HG03039 (cell line): ENCODE measurements at regions not wholly inside any gene's neighbourhood (a gene's known extent, or its start where the extent isn't known, plus 50 kb on each side); places are given as distances from the start of the nearest gene placed in this dataset.

ENCODE experiments used
- ATAC-seq: cut with Tn5 transposase; IDR thresholded peaks from one replicate; pipeline ENCODE4 v1.9.1; 2021; ENCODE audit warnings: mild to moderate bottlenecking, moderate library complexity; ENCODE audit not compliant: unreplicated experiment

DNA sequence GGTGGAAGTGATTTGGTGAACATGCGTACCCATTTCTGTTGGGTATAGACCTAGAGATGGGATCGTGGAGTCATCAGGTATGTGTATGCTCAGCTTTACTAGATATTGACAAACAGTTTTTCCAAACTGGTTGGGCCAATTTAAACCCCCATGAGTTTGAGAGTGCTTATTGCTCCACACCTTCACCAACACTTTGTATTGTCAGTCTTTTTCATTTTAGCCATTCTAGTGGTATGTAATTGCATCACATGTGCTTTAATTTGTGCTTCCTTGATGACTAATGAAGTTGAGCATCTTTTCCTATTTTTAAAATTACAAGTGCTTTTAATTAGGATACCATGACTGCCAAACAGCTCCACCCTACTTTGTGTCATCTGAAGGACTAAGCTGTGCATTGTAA is 158.9 kb upstream of the AKIRIN2 start:
- no peak for ATAC-seq

DNA sequence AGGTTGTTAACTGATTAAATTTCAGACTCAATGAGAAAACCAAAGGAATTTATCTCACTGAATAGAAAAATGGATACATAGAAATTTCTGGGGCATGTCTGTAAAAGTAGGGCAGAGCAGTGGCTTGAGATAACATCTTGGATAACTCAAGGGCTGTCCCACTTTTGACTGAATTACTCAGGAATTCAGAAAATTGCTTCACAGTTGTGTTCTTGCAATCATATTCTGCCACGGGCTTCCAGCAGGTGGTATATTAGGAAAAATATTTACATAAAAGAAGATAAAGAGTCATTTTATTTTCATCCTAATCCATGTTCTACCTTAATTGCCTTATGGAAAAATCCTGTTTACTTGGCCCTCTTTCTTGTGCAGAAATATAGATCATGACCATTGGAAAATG is 156.4 kb upstream of the AKIRIN2 start:
- no peak for ATAC-seq

DNA sequence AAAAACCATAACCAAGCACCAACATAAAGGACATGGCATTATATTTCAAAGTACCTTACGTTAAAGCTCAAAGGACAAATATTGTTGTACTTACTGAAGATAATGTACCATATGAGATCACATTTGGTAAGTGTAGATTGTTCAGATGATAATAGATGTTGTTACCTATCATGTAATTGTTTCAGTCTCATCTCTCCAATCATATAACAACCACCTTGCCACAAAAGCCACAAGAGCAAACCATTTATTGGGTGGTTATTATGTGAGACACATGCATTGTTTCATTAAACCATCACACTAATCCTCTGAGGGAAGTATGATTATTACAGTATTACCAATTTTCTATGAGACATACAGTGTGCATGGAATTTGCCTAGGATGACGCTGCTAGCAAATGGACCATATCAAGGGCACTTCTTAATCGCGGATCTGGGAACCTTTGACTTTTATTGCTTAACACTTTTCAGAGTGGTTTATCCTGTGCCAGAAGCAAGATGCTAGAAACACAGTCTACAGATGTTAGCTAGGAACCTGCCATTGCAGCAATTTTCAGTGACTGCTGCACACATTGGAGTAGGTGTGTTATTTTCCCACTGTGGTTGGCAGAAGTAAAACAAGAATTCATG is 149.8 kb upstream of the AKIRIN2 start:
- ATAC-seq = no peak

DNA sequence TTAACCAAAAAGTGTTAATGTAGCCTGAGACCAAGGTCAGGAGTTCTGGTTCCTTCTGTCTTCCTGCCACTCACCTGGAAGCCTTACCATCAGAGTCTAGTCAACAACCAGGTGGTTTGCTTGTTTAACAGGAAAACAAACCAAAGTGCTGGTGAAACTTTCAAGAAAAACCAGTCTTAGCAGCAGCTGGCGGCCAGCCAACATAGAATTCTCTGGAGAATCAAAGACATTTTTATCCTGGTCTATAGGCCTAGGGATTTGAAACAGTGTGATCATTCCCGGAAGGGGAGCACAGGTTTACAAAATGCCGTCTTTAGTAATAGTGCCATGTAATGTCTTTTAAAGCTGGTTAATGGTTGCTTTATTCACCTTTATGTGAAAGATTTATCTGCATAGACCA is 146.6 kb upstream of the AKIRIN2 start:
- no peak for ATAC-seq

DNA sequence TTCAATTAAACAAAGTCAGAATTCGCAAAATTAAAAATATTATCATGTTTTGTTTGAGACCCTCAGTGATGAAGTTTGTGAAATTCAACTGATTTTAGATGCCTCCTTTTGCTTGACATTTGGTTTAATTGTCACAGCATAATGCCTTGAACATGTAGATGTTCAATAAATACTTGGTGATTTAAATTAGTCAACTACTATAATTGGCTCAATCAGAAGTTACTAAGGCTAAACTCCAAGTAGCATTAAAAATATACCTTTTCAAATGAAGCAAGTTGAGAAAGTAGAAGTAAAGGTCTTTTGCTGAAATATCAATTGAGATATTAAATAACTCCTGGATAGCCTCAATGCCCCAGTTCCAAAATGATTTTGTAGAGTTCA is 145.8 kb upstream of the AKIRIN2 start:
- no peak for ATAC-seq

DNA sequence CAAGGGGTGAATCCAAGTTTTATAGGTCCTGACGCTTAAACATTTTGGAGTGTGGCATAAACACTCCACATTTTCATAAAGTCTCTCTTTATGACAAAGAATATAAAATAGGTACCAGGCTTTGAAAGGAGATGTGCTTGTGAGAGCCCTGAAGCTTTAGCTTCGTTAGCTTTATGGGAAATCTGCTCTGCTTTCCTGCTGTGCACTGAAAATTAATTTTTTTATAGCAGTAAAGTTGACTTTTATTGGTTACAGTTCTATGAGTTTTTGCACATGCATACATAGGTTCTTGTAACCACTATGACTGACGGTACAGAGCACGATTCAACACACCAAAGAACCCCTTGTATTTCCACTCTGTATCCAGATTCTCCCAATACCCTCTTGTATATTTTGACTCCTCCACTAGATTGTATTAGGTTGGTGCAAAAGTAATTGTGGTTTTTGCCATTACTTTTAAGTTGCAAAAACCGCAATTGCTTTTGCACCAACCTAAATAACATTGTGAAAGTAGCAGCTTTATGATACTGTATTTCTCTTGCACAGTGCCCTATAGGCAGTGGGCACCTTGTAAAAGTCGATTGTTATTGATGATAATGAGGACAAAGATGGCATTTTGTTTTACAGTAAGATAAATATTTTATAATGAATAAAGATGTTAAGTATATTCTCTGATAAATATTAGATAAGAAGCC is 145.2 kb upstream of the AKIRIN2 start:
- ATAC-seq = no peak

DNA sequence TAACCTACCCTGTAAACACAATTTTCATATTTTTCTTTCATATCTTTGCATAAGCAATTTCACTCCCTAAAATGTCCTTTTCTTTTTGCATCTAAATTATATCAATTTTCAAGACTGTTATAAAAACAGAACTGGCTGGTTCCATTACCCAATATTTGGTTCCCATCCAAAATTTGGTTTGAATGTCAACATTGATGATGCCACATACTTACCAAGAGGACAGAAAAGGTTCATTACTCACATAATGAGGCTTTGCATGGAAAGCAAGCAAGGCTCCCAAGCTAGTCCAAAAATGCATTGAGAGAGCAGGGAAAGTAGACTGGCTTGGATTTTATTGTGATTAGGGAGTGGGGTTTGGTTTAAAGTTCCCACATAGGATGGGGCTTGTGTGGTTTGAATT is 144.4 kb upstream of the AKIRIN2 start:
- no peak for ATAC-seq

DNA sequence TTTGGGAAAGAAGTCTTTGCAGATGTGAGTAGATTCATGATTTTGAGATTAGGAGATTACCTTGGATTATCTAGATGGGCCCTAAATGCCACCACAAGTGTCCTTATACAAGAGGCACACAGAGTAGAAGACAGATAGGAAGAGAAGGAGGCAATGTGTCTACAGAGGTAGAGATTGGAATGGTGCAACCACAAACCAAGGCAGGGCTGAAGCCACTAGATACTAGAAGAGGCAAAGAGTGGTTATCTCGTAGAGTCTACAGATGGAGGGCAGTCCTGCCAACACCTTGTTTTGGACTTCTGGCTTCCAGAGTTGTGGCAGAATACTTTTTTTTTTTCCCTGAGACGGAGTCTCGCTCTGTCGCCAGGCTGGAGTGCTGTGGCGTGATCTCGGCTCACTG is 138.3 kb upstream of the AKIRIN2 start:
- no peak for ATAC-seq

DNA sequence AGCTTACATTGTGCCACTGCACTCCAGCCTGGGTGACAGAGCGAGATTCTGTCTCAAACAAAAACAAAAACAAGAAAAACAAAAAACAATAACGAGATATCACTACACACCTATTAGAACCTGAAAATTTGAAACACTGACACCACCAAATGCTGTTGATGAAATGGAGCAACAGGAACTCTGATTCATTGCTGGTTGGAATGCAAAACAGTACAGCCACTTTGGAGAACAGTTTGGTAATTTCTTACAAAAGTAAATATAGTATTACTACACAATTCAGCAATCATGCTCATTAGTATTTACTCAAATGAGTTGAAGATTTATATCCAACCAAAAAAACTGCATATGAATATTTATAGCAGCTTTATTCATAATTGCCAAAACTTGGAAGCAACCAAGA is 135.8 kb upstream of the AKIRIN2 start:
- no peak for ATAC-seq

DNA sequence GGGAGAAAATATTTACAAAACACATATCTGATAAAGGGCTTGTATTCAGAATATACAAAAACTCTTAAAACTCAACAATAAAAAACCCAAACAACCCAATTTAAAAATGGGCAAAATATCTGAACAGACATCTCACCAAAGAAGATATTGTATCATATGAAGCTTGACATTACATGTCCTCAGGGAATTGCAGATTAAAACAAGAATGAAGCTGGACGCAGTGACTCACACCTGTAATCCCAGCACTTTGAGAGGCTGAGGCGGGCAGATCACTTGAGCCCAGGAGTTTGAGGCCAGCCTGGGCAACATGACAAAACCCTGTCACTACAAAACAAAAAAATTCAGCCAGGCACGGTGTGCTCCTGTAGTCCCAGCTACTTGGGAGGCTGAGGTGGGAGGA is 135.4 kb upstream of the AKIRIN2 start:
- ATAC-seq = no peak

DNA sequence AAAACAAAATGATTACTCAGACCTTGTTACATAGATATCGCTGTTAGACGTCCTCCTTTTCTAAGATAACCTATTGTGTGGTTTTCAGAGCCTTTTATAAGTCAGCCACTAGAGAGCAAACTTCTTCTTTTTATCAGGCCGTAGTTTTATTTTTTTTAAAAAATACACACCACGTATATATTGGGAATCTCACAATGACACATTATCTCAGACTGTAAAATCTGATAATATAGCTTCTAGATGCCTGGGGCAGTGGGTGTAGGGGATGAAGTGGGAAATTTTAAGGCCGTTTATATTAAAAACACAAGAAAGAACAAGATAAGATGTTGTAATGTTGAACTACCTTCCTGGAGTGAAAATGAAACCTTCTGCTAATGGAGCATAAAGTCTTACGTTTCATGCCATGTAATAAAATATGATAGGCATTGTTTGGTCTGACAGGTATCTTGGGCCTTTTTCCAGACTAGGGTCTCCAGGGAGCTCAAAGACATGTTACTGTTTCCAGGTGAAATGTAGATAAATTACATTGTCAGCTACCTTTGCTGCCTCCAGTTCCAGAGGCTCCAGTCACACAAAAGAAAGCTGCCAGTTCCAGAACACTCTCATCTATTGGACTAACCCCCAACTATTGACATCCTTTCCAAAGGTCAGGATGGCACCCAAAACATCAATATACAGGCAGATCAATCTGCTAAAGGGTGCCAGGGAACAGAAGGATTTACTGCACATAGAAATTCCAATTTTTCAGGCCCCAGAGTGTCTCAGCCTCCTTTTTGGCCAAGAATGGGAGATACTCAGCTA is 130.2 kb upstream of the AKIRIN2 start:
- peak; percentile 53 for ATAC-seq

DNA sequence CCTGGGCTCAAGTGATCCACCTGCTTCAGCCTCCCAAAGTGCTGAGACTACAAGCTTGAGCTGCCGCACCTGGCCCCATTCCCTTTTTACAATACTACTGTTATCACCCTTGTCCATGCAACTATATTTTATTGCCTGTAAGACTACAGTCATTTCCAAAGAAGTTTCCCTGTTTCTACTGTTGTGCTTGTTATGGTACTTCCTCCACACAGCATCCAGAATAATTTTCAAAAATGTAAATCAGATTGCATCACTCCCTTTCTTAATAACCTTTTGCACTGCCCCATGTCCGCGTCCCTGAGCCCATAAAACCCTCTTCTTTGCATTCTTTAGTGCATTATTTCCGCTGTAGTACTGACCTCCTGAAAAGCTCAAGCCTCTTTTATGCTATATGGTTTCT is 128.9 kb upstream of the AKIRIN2 start:
- ATAC-seq = no peak

DNA sequence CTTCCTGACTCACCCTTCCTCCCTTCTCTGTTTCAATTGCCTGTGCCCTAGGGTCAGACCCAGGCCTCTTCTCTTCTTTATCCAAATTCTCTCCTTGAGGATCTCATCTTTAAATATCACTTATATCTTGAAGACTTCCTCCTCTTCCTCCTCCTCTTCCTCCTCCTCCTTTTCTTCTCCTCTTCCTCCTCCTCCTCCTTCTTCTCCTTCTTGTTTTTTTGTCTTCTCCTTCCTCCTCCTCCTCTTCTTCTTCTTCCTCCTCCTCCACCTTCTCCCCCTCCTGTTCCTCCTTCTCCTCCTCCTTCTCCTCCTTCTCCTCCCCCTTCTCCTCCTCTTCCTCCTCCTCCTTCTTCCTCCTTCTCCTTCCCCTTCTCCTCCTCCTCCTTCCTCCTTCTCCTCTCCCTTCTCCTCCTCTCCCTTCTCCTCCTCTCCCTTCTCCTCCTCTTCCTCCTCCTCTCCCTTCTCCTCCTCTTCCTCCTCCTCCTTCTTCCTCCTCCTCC is 127.6 kb upstream of the AKIRIN2 start:
- ATAC-seq = no peak

DNA sequence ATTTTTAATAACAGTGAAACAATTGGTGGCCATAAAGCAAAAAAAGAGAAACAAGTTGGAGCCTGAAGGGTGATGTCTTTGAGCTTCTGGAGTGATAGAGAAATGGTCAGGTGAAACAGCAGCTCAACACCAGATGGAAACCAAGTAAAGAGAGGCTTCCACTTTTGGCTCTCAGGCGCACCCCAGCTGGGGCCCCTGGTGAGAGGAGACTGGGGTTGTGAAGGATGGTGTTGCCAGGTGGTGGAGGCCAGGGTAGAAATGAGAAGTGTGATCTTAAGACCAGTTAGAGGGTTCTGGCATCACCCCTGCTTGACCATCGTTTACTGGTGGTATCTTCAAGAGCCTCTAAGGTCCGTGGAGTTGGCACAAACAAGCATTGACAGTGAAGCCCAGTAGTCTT is 126.0 kb upstream of the AKIRIN2 start:
- ATAC-seq = no peak

DNA sequence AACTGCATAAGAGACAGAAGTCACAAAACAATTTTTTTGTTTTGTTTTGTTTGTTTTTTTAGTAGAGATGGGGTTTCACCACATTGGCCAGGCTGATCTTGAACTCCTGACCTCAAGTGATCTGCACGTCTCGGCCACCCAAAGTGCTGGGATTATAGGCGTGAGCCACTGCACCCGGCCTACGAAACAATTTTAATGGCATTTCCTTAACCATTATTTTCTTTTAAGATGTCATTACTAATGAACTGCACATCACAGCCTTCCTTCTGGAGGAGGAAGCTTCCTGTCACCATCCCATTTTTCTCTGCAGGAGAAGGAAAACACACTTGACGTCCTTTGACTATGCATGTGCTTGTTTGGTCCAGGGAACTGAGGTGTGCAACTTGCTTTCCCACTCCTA is 125.3 kb upstream of the AKIRIN2 start:
- no peak for ATAC-seq

DNA sequence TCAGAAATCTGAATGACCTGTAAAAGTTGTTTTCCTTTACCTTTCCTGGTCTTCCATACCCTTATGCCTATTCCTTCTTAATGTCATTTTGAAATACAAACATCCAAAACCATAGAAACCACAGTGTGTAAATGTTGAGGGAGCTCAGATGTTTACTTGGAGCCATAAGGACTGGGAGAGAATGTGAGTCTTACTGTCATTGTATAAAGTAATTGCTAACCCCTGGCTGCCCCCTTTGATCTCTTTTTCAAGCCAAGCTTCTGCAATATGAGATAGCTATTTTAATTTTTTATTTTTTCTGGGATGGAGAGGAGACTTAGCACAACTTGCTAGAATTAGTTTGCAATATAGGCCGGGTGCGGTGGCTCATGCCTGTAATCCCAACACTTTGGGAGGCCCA is 124.4 kb upstream of the AKIRIN2 start:
- no peak for ATAC-seq

DNA sequence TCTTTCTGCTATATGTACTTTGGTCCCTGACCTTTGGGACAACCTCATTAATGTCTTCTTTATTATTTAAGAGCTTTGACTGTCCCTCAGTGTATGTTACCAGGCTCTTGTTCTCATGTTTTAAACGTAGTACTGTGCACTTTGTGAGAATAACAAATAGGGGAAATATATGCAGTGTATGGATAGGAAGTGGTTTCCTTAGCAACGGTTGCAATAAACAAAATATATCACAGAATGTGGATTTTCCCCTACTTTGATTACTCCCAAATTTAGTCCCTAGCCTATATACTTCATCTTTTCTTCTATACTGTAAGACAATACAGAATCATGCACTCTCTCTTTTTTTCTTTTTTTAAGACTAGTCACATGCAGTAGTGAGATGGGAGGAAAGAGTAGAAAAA is 123.8 kb upstream of the AKIRIN2 start:
- peak; percentile 54 for ATAC-seq

DNA sequence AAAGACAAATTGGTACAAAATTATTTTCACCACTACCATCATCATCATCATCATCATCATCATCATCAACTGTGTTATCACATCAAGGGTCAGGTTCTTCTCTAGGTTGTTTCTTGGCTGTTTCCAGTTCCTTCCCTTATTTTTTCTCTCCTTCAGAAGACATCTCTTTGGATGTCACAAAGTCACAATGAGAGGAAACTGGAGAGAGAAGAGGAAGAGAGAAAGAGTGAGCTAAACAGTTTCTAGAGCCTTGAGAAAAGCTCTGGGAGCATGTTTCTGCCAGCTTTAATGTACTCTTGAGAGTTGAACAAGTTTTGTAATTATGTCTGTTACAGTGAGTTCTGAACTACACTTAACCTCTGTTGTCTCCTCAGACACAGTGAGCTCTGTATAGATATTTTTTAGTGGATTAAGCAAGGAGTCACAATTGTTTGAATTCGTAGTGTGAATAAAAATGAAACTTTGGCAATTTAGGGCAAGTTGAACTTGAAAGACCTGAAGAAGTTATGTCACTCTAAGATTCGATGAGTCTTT is 123.0 kb upstream of the AKIRIN2 start:
- no peak for ATAC-seq

DNA sequence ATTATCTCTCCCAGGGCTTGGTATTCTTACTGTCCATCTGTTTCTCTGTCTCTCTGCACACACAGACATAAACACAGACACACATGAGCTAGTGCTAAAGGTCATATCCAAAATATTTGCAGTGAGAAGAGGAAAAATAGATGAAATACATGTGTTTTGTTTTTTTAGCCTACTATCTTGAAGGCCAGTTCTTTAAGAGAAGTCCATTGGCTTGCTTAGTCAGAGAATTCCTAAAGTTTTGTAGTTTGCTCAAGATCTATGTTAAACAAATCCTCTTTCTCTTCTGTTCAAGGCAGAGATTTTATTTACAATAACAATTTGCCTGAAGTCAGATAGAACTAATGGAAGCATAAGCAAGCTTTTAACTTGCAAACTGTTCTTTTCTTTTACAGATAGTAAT is 120.0 kb upstream of the AKIRIN2 start:
- ATAC-seq = no peak

DNA sequence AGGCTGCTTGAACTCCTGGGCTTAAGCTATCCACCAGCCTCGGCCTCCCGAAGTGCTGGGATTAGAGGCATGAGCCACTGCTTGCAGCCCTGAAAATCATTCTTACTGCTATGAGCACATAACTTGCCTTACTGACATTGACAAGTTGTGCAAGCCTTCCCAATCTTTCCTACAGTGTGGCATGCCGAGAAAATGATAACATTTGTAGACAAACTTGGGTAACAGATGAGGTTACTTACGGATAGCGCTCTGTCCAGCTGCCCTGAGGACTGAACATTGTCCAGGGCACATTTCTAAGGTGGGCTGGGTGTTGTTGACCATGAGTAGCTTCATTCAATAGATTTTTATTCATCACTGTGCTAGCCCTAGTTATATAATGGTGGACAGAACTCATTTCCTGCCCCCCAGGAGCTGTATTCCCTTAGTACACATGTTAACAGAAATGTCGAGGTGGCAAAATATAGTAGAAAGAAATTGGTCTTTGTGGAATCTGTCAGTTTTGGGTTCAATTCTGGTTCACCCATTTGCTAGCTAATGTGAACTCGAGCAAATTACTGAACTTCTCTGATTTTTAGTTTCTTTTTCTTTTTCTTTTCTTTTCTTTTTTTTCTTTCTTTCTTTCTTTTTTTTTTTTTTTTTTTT is 118.4 kb upstream of the AKIRIN2 start:
- ATAC-seq = no peak

DNA sequence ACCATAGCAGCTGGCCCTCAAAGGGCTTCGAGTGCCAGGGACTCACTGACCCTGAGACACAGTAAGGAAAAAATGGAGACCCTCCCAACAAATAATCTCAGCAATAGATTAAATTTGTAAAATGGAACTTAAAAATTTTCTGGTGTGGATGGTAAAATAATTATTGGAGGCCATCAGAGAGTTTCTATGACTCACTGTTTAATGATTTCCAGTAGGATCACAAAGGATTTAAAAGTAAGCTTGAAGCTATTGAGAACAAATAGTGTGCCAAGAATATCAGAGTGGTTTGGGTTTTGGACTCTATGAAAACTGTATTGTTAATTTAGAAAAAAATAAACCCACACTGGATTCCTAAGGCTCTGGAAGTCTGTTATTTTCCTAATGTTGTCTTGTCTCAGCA is 115.2 kb upstream of the AKIRIN2 start:
- ATAC-seq = no peak
